Heart left ventricle (tissue), 16 donors: ENCODE measurements at regions not wholly inside any gene's neighbourhood (a gene's known extent, or its start where the extent isn't known, plus 50 kb on each side); places are given as distances from the start of the nearest gene placed in this dataset.

Experiments
- ATAC-seq, 4 donors: fragments of 200-7000 bp; cut with Tn5 transposase; one replicate each; pipeline ENCODE4 v1.9.1; 2020 to 2022; ENCODE audit warnings: moderate library complexity in 4 of 4, mild to moderate bottlenecking in 3 of 4, moderate number of reproducible peaks in 1 of 4
- DNase-seq, 5 donors: peaks; one replicate each; pipeline ENCODE4 v3.0.0-alpha.2; 2020
- H3K27ac ChIP-seq, 12 donors: fragments of 200-600 bp; sonication (generic) in 4 of 12; one replicate each; pipeline versions ENCODE4 v1.5.0 to v1.8.0; 2016 to 2022; ENCODE audit warnings: mild to moderate bottlenecking in 2 of 12
- H3K27me3 ChIP-seq, 9 donors: fragments of 200-600 bp; sonication (generic) in 2 of 9; one replicate each; pipeline versions ENCODE4 v1.5.1 to v1.8.0; 2016 to 2022; ENCODE audit warnings: mild to moderate bottlenecking in 3 of 9
- H3K36me3 ChIP-seq, 9 donors: fragments of 200-600 bp; sonication (generic) in 2 of 9; one replicate each; pipeline versions ENCODE4 v1.5.0 to v1.8.0; 2018 to 2022; ENCODE audit warnings: mild to moderate bottlenecking in 2 of 9
- H3K4me1 ChIP-seq, 12 donors: fragments of 200-600 bp; sonication (generic) in 4 of 12; one replicate each; pipeline versions ENCODE4 v1.5.0 to v1.8.0; 2016 to 2022; ENCODE audit warnings: mild to moderate bottlenecking in 3 of 12
- H3K4me3 ChIP-seq, 12 donors: fragments of 200-600 bp; sonication (generic) in 4 of 12; one replicate each; pipeline versions ENCODE4 v1.5.0 to v1.8.0; 2017 to 2022; ENCODE audit warnings: mild to moderate bottlenecking in 9 of 12, moderate library complexity in 4 of 12
- H3K9me3 ChIP-seq, 12 donors: fragments of 200-600 bp; sonication (generic) in 4 of 12; one replicate each; pipeline versions ENCODE4 v1.5.0 to v1.8.0; 2016 to 2022; ENCODE audit warnings: mild to moderate bottlenecking in 1 of 12
- CTCF ChIP-seq, 12 donors: fragments of 200-600 bp; sonication (generic) in 4 of 12; IDR thresholded peaks; one replicate each; pipeline versions ENCODE4 v1.5.0 to v1.8.0; 2018 to 2022; ENCODE audit warnings: antibody characterized with exemption in 12 of 12, mild to moderate bottlenecking in 5 of 12
- POLR2A ChIP-seq, 2 donors: fragments of 450-650 bp; IDR thresholded peaks; one replicate each; pipeline ENCODE4 v1.6.1; 2017; ENCODE audit warnings: antibody characterized with exemption in 2 of 2, mild to moderate bottlenecking in 2 of 2, moderate library complexity in 2 of 2
- WGBS, 4 donors: extraction: QIAGEN DNeasy Blood & Tissue Kit in 2 of 4; methylation state at CpG; one replicate each; pipeline versions ENCODE4 v1.1.5 to v1.1.7; 2013 to 2018; 5-methylcytosine and 5-hydroxymethylcytosine counted together
- intact Hi-C, 10 donors: fragments of 100-400 bp; cut with DNase I; formaldehyde crosslinking; loops; one replicate each; pipeline versions ENCODE4 v1.11.1 to v1.14.2; 2022
- donor health status: ischemic (EF 13 %, LVEDD 7.1; RV severe dilation, severe dysfunction).
- donor health status: healthy with polysubstance abuse.
- donor health status: DM: no; HTN: yes; CAD: no.
- donor health status: DM: no; HTN: no; CAD: no.
- donor health status: ischemic (EF 25% LVEDD 6.9; RV normal size, moderate dysfunction).
- donor health status: ischemic (EF 25% LVEDD 5.7; RV mildly dilated, moderate dysfunction).
- donor health status: healthy.
- donor health status: DM: yes; HTN: yes; CAD: no.
- donor health status: ischemic (EF 35%, LVEDD 5.7; RV mildly dilated, moderate dysfunction).
- donor health status: nonischemic (EF 11% LVEDD 7.7; RV severe dilation, severe dysfunction).
- donor health status: DM: yes; HTN: yes; CAD: no.
- donor health status: PGD.
- donor health status: ischemic (EF 29% LVEDD 5.4; RV normal size, mild dysfunction).
- donor health status: nonischemic (EF 23%, LVEDD 6.1; RV moderate dilation, normal function).

GRCh38 chr15:95269242-95270183 lies 1038.2 kb downstream of the MCTP2 start:
- intact Hi-C loops, result loop anchor here in 3 of 10 donors (10.0 kb wide), 4 partner anchors 55 to 1085 kb away; no protein-coding TSS in a partner anchor
- ATAC-seq, result no peak
- Histone ChIP-seq H3K4me1 (peaks cover 0 to 17% (median 0%) of the 10 kb centered on the region in 12 donors), H3K9me3 (no peaks in the 10 kb centered on the region), H3K27me3 (peaks cover 0 to 3% (median 0%) of the 10 kb centered on the region in 9 donors), H3K27ac (peak overlapping the region in 4 of 12 donors; percentile 3 to 62 (median 26)), H3K4me3 (no peak overlapping the region), H3K36me3 (no peaks in the 10 kb centered on the region)
- 68 to 74% (median 72%) methylated on average over 10 of the region's 10 CpGs for WGBS, 4 donors
- TF ChIP-seq POLR2A (IDR thresholded peaks at IDR 0.05) (no peak), CTCF (IDR thresholded peaks at IDR 0.05) (no peak)
- no peak for DNase-seq

- intact Hi-C loops, result loop anchor here in 1 of 10 donors (10.0 kb wide), 1 partner anchor 571 kb away; no protein-coding TSS in a partner anchor
- ATAC-seq (peak in 1 of 4 donors; percentile 28), DNase-seq (no peak)
- Histone ChIP-seq H3K9me3 (no peaks in the 10 kb centered on the region), H3K4me1 (peaks cover 0 to 8% (median 0%) of the 10 kb centered on the region in 12 donors), H3K36me3 (no peaks in the 10 kb centered on the region), H3K27ac (peak overlapping the region in 4 of 12 donors; percentile 5 to 61 (median 28)), H3K4me3 (no peak overlapping the region), H3K27me3 (no peaks in the 10 kb centered on the region)
- TF ChIP-seq CTCF (IDR thresholded peaks at IDR 0.05), result no peak
- TF ChIP-seq POLR2A (IDR thresholded peaks at IDR 0.05), result no peak
- 62 to 77% (median 69%) methylated on average over 4 of the region's 4 CpGs for WGBS, 4 donors
Measured at GRCh38 chr15:95274101-95274500, 1042.7 kb downstream of the MCTP2 start.

- intact Hi-C loops, result loop anchor here in 1 of 10 donors (10.0 kb wide), 1 partner anchor 568 kb away; no protein-coding TSS in a partner anchor
- no peak for DNase-seq
- Histone ChIP-seq H3K27me3 (no peaks in the 10 kb centered on the region), H3K27ac (peak overlapping the region in 9 of 12 donors; percentile 5 to 65 (median 31)), H3K4me3 (no peak overlapping the region), H3K36me3 (no peaks in the 10 kb centered on the region), H3K9me3 (no peaks in the 10 kb centered on the region), H3K4me1 (peaks cover 0 to 13% (median 0%) of the 10 kb centered on the region in 12 donors)
- no peak for ATAC-seq
- TF ChIP-seq POLR2A (IDR thresholded peaks at IDR 0.05) (no peak), CTCF (IDR thresholded peaks at IDR 0.05) (no peak)
- WGBS, 4 donors, result 83 to 92% (median 88%) methylated on average over 3 of the region's 3 CpGs
Measured at GRCh38 chr15:95277266-95277665, 1045.9 kb downstream of the MCTP2 start.
